IPS-NIHi7 (cell line): ENCODE measurements at regions not wholly inside any gene's neighbourhood (a gene's known extent, or its start where the extent isn't known, plus 50 kb on each side); places are given as distances from the start of the nearest gene placed in this dataset.

Source experiments
- DNase-seq: peaks from one replicate; pipeline ENCODE4 v3.0.0; 2012; ENCODE audit warnings: mixed read lengths; ENCODE audit errors: extremely low spot score

- DNase-seq: no peak
Observed at GRCh38 chr3:14335774-14336748, 66.3 kb upstream of the SLC6A6 start.

GRCh38 chr3:14336749-14337598, 65.4 kb upstream of the SLC6A6 start:
- no peak for DNase-seq

- DNase-seq: no peak
Observed at GRCh38 chr3:14337828-14338227, 64.6 kb upstream of the SLC6A6 start.

GRCh38 chr3:14338242-14338641, 64.2 kb upstream of the SLC6A6 start:
- no peak for DNase-seq

- DNase-seq: no peak
Observed at GRCh38 chr3:14338898-14339458, 63.4 kb upstream of the SLC6A6 start.

- DNase-seq: no peak
Observed at GRCh38 chr3:14340960-14341708, 61.3 kb upstream of the SLC6A6 start.

- no peak for DNase-seq
Observed at GRCh38 chr3:14343338-14344112, 58.9 kb upstream of the SLC6A6 start.

GRCh38 chr3:14344351-14344750, 58.1 kb upstream of the SLC6A6 start:
- peak; percentile 78 for DNase-seq

- DNase-seq: no peak
Observed at GRCh38 chr3:14345496-14346150, 56.8 kb upstream of the SLC6A6 start.

- DNase-seq: no peak
Observed at GRCh38 chr3:14346191-14346590, 56.2 kb upstream of the SLC6A6 start.

GRCh38 chr3:14346642-14347041, 55.8 kb upstream of the SLC6A6 start:
- no peak for DNase-seq

GRCh38 chr3:14347110-14347509, 55.3 kb upstream of the SLC6A6 start:
- DNase-seq: no peak

- DNase-seq: no peak
Observed at GRCh38 chr3:14351617-14352001, 50.8 kb upstream of the SLC6A6 start.

- DNase-seq: peak; percentile 77
Observed at GRCh38 chr3:14352002-14352627, 50.3 kb upstream of the SLC6A6 start.
